ENCODE measurements at regions not wholly inside any gene's neighbourhood (a gene's known extent, or its start where the extent isn't known, plus 50 kb on each side); places are given as distances from the start of the nearest gene placed in this dataset.
"Not testable (repeated sequence)": the region's sequence is repeated elsewhere in the genome, so short reads cannot be mapped to it uniquely, and the experiment has no call there.

GRCh38 chr14:52146504-52146903 lies 77.6 kb upstream of the NID2 start:
- Histone ChIP-seq H3K36me3 (no peaks in the 10 kb centered on the region), H3K27ac (no peak overlapping the region), H3K4me1 (no peaks in the 10 kb centered on the region), H3K9me3 (no peaks in the 10 kb centered on the region), H3K27me3 (no peaks in the 10 kb centered on the region), H3K4me3 (no peak overlapping the region)
- no peak for DNase-seq (ENCODE audit: low spot score in 2 of 2)
- intact Hi-C loops (cut with DNase I; ENCODE audit: low total_unique reads): no loop called here
- TF ChIP-seq CTCF (IDR thresholded peaks at IDR 0.05): no peak
- no peak for TF ChIP-seq POLR2AphosphoS5 (IDR thresholded peaks at IDR 0.05)
- no peak for TF ChIP-seq POLR2A (IDR thresholded peaks at IDR 0.05)

GRCh38 chr14:52144099-52144498 lies 75.2 kb upstream of the NID2 start:
- H3K27me3 ChIP-seq; DNase-seq (ENCODE audit: low spot score in 2 of 2); H3K4me3 ChIP-seq; intact Hi-C loops (cut with DNase I; ENCODE audit: low total_unique reads); H3K27ac ChIP-seq; H3K36me3 ChIP-seq; H3K9me3 ChIP-seq; H3K4me1 ChIP-seq: not testable (repeated sequence)

- Histone ChIP-seq H3K27ac (no peak overlapping the region), H3K36me3 (no peaks in the 10 kb centered on the region), H3K4me1 (no peaks in the 10 kb centered on the region), H3K4me3 (no peak overlapping the region), H3K9me3 (no peaks in the 10 kb centered on the region), H3K27me3 (no peaks in the 10 kb centered on the region)
- intact Hi-C loops (cut with DNase I; ENCODE audit: low total_unique reads): no loop called here
- TF ChIP-seq CTCF (IDR thresholded peaks at IDR 0.05) (no peak), POLR2A (IDR thresholded peaks at IDR 0.05) (no peak), POLR2AphosphoS5 (IDR thresholded peaks at IDR 0.05) (no peak)
- DNase-seq (ENCODE audit: low spot score in 2 of 2): no peak
These were observed 73.6 kb upstream of the NID2 start for GRCh38 chr14:52142504-52142903.

GRCh38 chr14:52131640-52132320 lies 62.9 kb upstream of the NID2 start:
- no peaks in the 10 kb centered on the region for H3K36me3 ChIP-seq

GRCh38 chr14:52129721-52130120 lies 60.9 kb upstream of the NID2 start:
- no peak overlapping the region for H3K27ac ChIP-seq
- no peak overlapping the region for H3K4me3 ChIP-seq
- H3K36me3 ChIP-seq: no peaks in the 10 kb centered on the region
- H3K27me3 ChIP-seq: no peaks in the 10 kb centered on the region
- TF ChIP-seq POLR2AphosphoS5 (IDR thresholded peaks at IDR 0.05): no peak
- TF ChIP-seq POLR2A (IDR thresholded peaks at IDR 0.05): no peak
- TF ChIP-seq CTCF (IDR thresholded peaks at IDR 0.05): no peak
- DNase-seq (ENCODE audit: low spot score in 2 of 2): no peak
- no peaks in the 10 kb centered on the region for H3K4me1 ChIP-seq
- intact Hi-C loops (cut with DNase I; ENCODE audit: low total_unique reads): no loop called here
- H3K9me3 ChIP-seq: peaks cover 0 to 6% of the 10 kb centered on the region in 2 donors

More at GRCh38 chr14:52131640-52132320, 62.9 kb upstream of the NID2 start:
- peak in 2 of 3 donors; percentile 42 to 63 for TF ChIP-seq CTCF (IDR thresholded peaks at IDR 0.05)
- peak in 2 of 3 donors; percentile 26 to 48 for TF ChIP-seq POLR2AphosphoS5 (IDR thresholded peaks at IDR 0.05)
- no peak for TF ChIP-seq POLR2A (IDR thresholded peaks at IDR 0.05)
- no peaks in the 10 kb centered on the region for H3K4me1 ChIP-seq
- DNase-seq (ENCODE audit: low spot score in 2 of 2): peak in 1 of 2 donors; percentile 19
- peaks cover 0 to 23% of the 10 kb centered on the region in 2 donors for H3K9me3 ChIP-seq
- intact Hi-C loops (cut with DNase I; ENCODE audit: low total_unique reads): no loop called here
- no peak overlapping the region for H3K4me3 ChIP-seq
- no peak overlapping the region for H3K27ac ChIP-seq
- H3K27me3 ChIP-seq: no peaks in the 10 kb centered on the region

Data from breast epithelium (tissue), 4 donors.